Calu3 (cell line): ENCODE measurements at regions not wholly inside any gene's neighbourhood (a gene's known extent, or its start where the extent isn't known, plus 50 kb on each side); places are given as distances from the start of the nearest gene placed in this dataset.

ENCODE experiments used
- BruUV-seq: library from RNA; stranded (reverse); fragments of 400-500 nt; replicated peaks from 2 replicates; lab custom pipeline; 2021; lab: Mats Ljungman, UMichigan
- CTCF ChIA-PET: fragments of 300-600 bp; sonication (Branson Sonifier 250); formaldehyde crosslinking; loops from one replicate; lab custom pipeline; 2022; ENCODE audit warnings: antibody characterized with exemption; lab: Charles Lee
- DNase-seq: peaks from one replicate; pipeline ENCODE4 v3.0.0; 2022
- H3K27ac Mint-ChIP-seq: one replicate; pipeline ENCODE4 v1.8.0; 2022; ENCODE audit warnings: mixed read lengths; ENCODE audit not compliant: unreplicated experiment
- H3K27me3 Mint-ChIP-seq: one replicate; pipeline ENCODE4 v1.8.0; 2022; ENCODE audit warnings: mixed read lengths; ENCODE audit not compliant: unreplicated experiment
- H3K36me3 Mint-ChIP-seq: one replicate; pipeline ENCODE4 v1.8.0; 2022; ENCODE audit warnings: mild to moderate bottlenecking, moderate library complexity, mixed read lengths; ENCODE audit not compliant: insufficient read depth, unreplicated experiment
- H3K4me1 Mint-ChIP-seq: one replicate; pipeline ENCODE4 v1.8.0; 2022; ENCODE audit warnings: mild to moderate bottlenecking, low read depth, mixed read lengths; ENCODE audit not compliant: unreplicated experiment
- H3K4me3 Mint-ChIP-seq: one replicate; pipeline ENCODE4 v1.8.0; 2022; ENCODE audit warnings: mild to moderate bottlenecking, low read depth, moderate library complexity, mixed read lengths; ENCODE audit not compliant: unreplicated experiment
- H3K9me3 Mint-ChIP-seq: one replicate; pipeline ENCODE4 v1.8.0; 2022; ENCODE audit warnings: low read depth, mixed read lengths; ENCODE audit not compliant: unreplicated experiment
- CTCF ChIP-seq: fragments of 200-600 bp; IDR thresholded peaks from one replicate; pipeline ENCODE4 v1.8.0; 2022; ENCODE audit warnings: antibody characterized with exemption; ENCODE audit not compliant: unreplicated experiment
- intact Hi-C: fragments of 100-400 bp; cut with micrococcal nuclease; formaldehyde crosslinking; loops from one replicate; pipeline ENCODE4 v1.10.0; 2022; ENCODE audit not compliant: unreplicated experiment

GRCh38 chr14:26694521-26694920 lies 96.7 kb upstream of the NOVA1 start:
- Mint-ChIP-seq H3K9me3 (peaks cover 7% of the 10 kb centered on the region), H3K4me3 (no peak overlapping the region), H3K27me3 (no peaks in the 10 kb centered on the region), H3K36me3 (no peaks in the 10 kb centered on the region), H3K27ac (no peak overlapping the region), H3K4me1 (no peaks in the 10 kb centered on the region)
- DNase-seq, result no peak
- intact Hi-C loops, result no loop called here
- no TSS peak for BruUV-seq
- CTCF ChIA-PET, result no interaction called here
- TF ChIP-seq CTCF, result no peak

- H3K36me3 Mint-ChIP-seq, result no peaks in the 10 kb centered on the region
- DNase-seq, result no peak
- no peak for TF ChIP-seq CTCF
- peaks cover 9% of the 10 kb centered on the region for H3K9me3 Mint-ChIP-seq
- H3K4me3 Mint-ChIP-seq, result no peak overlapping the region
- intact Hi-C loops, result no loop called here
- CTCF ChIA-PET, result no interaction called here
- H3K27me3 Mint-ChIP-seq, result no peaks in the 10 kb centered on the region
- H3K27ac Mint-ChIP-seq, result no peak overlapping the region
- H3K4me1 Mint-ChIP-seq, result no peaks in the 10 kb centered on the region
- no TSS peak for BruUV-seq
Measured at GRCh38 chr14:26702721-26703230, 104.9 kb upstream of the NOVA1 start.

- CTCF ChIA-PET, result no interaction called here
Measured at GRCh38 chr14:26703686-26704366, 106.0 kb upstream of the NOVA1 start.

DNA sequence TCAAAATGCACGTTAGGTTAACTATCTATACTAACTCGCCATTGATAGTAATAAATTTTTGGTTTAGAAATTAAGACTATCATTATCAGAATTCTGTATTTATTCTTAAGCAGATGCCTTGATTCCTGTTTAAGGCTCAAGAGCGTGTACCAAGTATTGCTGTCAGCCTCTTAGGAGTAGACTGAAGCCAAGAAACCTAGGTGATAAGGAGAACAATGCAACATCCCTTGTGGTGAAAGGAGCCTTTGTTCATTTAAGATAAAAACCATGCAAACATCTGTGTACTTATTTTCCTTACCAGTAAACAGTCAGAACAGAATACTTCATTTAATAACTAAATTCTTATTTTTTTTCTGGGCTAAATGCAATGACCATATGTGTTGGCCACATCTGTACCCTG lies 109.4 kb upstream of the NOVA1 start:
- CTCF ChIA-PET, result no interaction called here

More at GRCh38 chr14:26703686-26704366, 106.0 kb upstream of the NOVA1 start:
- Mint-ChIP-seq H3K4me3 (no peak overlapping the region), H3K9me3 (peaks cover 7% of the 10 kb centered on the region), H3K4me1 (no peaks in the 10 kb centered on the region), H3K27me3 (no peaks in the 10 kb centered on the region), H3K27ac (no peak overlapping the region), H3K36me3 (no peaks in the 10 kb centered on the region)
- no peak for TF ChIP-seq CTCF
- no TSS peak for BruUV-seq
- intact Hi-C loops, result no loop called here
- no peak for DNase-seq

More for the DNA sequence above, 109.4 kb upstream of the NOVA1 start:
- no peak overlapping the region for H3K27ac Mint-ChIP-seq
- H3K4me1 Mint-ChIP-seq, result no peaks in the 10 kb centered on the region
- BruUV-seq, result no TSS peak
- H3K36me3 Mint-ChIP-seq, result no peaks in the 10 kb centered on the region
- H3K9me3 Mint-ChIP-seq, result peaks cover 7% of the 10 kb centered on the region
- intact Hi-C loops, result no loop called here
- no peak for TF ChIP-seq CTCF
- no peaks in the 10 kb centered on the region for H3K27me3 Mint-ChIP-seq
- H3K4me3 Mint-ChIP-seq, result no peak overlapping the region
- DNase-seq, result no peak
